ENCODE measurements at regions not wholly inside any gene's neighbourhood (a gene's known extent, or its start where the extent isn't known, plus 50 kb on each side); places are given as distances from the start of the nearest gene placed in this dataset.
"Not testable (repeated sequence)": the region's sequence is repeated elsewhere in the genome, so short reads cannot be mapped to it uniquely, and the experiment has no call there.

- no peak for DNase-seq
Measured at GRCh38 chr21:14753466-14754258, 207.5 kb upstream of the SAMSN1 start.

DNA sequence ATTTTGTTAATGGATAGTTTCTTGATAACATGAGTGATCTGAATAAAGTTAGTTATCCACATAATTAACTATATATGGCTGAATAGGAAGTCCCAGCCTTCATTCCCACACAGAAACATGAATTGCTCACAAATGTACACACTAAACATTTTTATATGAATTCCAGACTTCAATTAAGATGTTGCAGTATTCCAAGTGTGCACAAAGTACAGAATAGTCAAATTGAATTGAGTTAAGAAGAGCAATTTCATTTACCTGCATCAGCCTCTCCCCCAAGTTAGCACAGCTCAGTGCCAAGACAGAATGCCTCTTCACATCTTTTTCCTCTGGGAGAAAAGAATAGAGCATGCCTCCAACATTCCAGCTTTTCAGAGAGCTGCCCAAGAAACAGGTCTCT lies 207.0 kb upstream of the SAMSN1 start:
- no peak for DNase-seq

- DNase-seq, result no peak
Measured at GRCh38 chr21:14752345-14752909, 206.3 kb upstream of the SAMSN1 start.

DNA sequence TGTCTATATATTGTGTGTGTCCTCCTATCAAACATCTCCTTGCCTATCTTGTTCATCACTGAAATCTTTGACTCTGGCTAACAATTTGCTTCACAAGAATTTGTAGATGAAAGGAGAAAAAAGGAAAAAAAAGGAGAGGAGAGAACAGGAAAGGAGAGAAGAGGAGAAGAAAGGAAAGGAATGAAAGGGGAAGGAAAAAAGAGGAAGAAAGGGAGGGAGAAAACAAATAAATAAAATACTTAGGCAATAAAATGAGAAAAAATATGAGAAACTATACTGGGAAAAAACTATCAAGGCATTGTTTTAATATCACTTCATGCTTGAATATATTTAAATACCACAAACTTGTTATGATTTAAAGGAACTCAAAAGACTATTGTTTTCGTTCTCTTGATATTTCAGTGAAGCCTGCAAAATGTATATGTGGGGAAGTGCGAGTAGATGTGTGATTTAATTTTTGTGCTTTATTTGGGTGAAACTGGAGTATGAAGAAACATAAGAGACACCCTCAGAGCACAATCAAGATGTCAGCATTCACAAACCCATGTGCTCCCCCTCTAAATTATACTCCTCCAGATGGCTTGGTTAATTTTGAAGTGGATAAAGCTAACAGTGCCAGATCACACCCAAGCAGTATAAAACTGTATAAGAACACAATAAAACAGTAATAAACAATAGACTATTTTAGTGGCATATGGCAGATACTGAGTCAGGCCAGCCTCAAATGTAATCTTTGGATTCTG lies 205.7 kb upstream of the SAMSN1 start:
- DNase-seq, result no peak

DNA sequence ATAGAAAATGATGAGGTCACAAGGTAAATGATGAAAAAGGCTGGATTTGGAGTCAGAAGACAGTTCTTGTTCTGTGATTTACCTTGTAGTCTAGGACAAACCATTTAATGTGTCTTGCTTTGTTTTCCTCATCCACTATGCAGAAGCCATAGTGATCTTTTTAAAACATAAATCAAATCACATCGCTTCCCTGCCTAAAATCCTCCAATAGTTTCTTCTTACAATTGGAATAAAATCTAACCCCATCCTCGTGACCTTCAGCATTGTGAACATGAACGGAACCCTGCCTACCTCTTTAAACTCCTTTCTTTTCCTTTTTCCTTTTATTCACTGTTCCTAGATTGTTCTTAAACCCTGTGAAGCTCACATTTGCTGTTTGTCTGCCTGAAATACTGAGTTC lies 204.9 kb upstream of the SAMSN1 start:
- no peak for DNase-seq

DNA sequence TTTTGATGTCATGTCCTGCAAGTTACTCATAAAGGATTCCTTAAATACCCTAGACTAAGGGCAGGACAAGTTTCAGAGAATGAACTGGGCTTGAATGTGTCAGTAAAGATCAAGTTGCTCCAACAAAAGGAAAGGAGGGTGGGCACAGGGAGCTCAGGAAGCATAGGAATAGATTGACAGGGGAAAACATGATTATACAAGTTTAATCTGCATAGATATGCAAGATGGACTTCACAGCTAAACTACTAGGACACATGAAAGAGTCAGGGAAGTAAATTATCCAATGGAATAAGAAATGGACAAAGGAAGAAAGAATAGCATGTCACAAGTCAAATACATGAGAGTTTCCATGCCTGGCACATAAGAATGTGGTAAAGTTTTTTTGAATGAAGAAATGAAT lies 203.9 kb upstream of the SAMSN1 start:
- no peak for DNase-seq

DNA sequence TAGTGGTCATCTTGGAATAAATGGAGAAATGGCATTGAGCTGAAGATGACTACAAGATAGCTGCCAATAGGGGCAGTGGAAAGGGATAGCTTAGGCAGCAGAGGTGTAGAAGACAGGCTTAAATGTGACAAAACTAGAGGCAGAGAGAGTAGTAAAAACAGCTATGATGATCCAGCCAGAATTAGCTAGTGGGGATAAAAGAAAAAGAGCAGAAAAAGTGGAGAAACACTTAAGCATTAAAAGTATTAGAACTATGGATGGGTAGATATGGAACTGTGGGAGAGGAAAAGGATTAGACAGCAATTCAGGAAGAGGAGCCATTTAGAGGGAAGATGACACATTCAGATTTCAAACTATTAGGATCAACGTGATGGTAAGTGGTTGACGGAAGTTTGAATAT lies 202.5 kb upstream of the SAMSN1 start:
- DNase-seq, result no peak

DNA sequence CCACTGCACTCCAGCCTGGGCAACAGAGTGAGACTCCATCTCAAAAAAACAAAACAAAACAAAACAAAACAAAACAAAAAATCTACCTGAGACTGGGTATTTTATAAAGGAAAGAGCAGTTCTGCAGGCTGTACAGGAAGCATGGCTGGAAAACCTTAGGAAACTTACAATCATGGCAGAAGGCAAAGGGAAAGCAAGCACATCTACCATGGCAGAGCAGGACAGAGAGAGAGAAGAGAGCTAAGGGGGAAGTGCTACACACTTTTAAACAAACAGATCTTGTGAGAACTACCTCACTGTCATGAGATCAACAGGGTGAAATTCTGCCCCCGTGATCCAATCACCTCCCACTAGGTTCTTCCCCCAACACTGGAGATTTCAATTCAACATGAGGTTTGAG lies 198.3 kb upstream of the SAMSN1 start:
- no peak for DNase-seq

DNA sequence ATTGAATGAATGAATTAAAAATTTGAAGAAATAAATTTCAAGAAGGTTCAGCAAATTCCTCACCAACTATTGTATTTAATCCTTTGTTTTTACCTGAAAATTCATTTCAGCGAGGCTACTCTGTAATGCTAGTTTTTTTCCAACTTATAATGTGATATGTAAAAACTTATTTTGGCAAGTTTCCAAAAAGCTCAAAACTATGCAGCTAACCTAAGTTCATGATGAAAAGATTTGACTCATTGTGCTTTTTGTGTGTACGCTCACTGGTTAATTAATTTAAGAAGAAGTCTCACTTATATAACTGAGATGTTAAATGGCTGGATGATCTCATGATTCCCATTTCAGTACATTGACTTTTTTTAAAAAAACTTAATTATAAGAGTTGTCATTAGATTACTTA lies 196.0 kb upstream of the SAMSN1 start:
- no peak for DNase-seq

- DNase-seq, result no peak
Measured at GRCh38 chr21:14741256-14741655, 195.1 kb upstream of the SAMSN1 start.

GRCh38 chr21:14740692-14741091 lies 194.6 kb upstream of the SAMSN1 start:
- no peak for DNase-seq

DNA sequence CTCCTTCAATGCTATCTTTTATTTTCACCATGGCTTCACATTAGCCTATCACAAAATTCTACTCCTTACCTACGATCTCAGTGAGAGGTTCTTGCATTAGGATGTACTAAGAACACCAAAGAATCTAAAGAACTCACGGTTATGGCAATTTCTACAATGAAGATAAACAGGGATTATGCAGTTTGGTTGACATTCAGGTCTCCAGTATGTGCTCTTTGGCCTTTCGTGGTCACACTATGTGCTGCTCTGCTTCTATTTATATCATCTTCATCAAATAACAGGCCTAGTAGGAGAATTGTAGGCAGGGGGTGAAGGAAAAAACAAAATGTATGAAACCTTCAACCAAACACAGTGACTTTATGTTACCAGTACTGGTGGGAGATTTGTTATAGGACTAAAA lies 194.0 kb upstream of the SAMSN1 start:
- no peak for DNase-seq

DNA sequence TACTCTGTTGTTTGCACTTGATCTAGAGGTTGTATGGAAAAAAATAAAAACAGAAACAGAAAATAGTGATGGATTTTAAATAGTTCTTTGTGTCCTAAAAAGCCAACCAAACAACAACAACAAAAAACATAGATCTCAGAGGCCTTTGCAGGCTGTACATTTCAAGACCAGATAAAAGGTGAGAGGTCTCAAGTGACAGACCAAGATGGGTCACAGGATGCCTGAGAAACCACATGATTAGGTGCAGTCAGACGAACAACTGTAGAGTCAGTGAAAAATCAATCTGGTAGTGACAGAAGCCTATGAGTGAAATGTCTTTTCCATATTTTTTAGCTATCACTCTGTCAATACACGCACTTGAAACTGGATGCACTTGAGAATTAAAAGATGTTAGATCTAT lies 193.5 kb upstream of the SAMSN1 start:
- no peak for DNase-seq

DNA sequence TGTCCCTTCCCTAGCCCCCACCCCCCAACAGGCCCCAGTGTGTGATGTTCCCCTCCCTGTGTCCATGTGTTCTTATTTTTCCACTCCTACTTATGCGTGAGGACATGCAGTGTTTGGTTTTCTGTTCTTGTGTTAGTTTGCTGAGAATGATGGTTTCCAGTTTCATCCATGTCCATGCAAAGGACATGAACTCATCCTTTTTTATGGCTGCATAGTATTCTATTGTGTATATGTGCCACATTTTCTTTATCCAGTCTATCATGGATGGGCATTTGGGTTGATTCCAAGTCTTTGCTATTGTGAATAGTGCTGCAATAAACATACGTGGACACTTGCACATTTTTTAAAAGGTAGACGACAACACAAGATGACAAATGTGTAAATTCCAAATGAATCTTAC lies 192.5 kb upstream of the SAMSN1 start:
- not testable (repeated sequence) for DNase-seq

DNA sequence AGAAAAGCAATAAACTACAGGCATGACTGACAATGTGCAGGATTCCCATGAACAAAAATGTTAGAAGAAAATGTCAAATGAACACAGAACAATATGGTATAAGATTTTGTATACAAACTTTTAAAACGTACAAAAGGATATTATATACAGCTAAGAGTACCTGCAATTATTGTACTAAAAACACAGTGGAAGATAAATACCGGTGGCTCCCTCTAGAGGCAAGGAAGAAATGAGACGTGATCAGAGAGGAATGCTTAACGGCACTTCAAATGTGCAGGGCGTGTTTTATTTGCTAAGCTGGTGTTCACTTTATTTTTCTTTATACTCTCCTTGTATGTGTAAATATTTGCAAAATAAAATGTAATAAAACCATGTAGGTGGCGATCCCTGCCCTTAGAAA lies 191.8 kb upstream of the SAMSN1 start:
- DNase-seq, result peak; percentile 4

GRCh38 chr21:14737284-14737691 lies 191.2 kb upstream of the SAMSN1 start:
- no peak for DNase-seq

DNA sequence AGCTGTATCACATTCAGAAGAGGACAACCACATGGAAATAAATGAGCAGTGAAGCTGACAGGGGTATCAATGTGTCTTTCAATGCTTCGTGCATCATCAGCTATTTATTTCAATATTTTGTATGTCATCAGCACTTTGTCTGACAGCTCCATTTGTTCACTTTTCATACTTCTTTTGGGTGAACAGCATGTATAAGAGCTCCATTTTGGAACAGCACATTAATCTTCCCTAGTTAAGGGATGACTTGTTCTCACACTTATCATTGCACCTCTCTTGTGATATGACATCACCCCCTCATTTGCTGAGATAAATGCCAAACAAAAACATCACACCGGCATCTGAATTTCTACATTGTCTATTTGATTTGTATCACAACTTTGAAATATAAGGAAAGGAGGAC lies 190.6 kb upstream of the SAMSN1 start:
- DNase-seq, result no peak

DNA sequence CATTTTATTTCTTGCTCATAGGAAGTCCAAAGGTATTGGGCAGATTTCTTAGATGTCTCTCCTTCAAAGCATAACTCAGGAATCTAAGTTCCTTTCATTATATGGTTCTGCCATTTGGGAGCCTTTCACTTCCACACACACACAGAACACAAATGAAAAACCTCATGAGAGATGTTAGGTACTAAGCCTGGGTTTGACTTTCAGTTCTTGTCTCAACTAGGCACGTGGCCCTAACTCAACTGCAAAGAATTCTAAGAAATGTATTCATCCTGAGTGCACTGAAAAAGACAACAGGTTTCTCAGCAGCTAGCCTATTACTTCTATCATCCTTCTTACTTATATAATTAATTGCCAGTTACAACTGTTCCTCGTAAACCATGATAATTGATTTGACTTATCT lies 190.0 kb upstream of the SAMSN1 start:
- DNase-seq, result no peak

DNA sequence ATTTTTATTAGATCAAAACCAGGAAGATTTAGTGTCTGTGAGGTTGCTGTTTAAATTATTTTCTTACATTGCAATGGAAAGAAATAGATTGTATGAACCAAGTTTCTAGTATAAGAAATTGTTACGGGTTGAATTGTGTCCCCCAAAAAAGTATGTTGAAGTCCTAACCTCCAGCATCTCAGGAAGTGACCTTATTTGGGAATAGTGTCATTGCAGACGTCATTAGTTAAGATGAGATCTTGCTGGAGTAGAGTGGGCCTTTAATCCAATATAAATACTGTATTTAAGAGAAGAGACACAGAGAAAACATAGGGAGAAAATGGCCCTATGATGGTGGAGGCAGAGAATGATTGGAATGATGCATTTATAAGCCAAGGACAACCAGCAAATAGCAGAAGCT lies 188.7 kb upstream of the SAMSN1 start:
- DNase-seq, result no peak

- no peak for DNase-seq
Measured at GRCh38 chr21:14734191-14734590, 188.1 kb upstream of the SAMSN1 start.

DNA sequence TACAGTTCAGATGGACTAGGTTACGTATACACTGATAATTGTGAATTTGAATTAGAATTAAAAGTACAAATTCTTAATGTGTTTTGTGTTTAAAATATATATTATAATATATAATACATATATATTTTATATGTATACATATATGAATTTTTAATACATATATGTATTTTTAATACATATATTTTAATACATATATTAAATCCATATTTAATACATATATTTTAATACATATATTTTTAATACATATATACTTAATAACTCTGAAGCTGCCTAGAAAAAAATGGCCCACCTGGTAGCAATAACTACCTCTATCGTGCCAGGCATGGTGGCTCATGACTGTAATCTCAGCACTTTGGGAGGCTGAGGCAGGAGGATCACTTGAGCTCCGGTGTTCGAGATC lies 179.1 kb upstream of the SAMSN1 start:
- no peak for DNase-seq

- DNase-seq, result no peak
Measured at GRCh38 chr21:14722841-14723483, 176.8 kb upstream of the SAMSN1 start.

DNA sequence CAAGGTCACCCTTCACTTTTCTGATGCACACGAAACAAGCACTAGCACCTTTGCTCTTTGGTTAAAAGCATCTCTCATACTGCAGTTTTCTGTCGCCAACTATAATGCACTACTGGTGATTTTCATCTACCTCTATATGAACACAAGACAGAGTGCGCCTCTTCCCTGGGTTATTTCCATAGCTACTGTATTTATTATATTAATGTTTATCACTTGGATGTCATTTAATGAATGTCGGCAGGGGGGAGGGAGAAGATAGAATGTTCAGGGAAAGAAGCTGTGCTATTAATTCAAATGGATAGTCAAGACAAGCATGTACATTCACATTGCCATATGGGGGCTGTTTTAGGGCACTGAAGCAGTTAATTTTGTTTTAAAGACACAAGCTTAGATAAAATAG lies 174.1 kb upstream of the SAMSN1 start:
- no peak for DNase-seq

DNA sequence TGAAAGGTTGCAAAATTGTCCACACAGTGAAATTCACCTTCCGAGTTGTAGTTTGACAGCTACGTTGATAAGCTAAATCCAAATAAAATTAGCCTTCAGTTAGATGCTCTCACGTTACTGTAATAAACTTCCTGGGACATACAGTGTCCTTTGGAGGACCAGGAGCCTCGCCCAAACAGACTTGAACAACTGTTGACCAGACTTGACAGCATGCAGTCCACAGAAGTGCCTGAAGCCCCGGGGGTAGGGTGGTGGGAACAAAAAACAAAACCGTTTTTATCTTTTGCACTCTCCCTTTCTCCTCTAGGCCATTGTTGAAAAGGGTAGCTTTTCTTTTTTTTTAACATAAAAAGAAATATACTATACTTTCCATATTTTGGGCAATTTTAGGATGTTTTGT lies 172.8 kb upstream of the SAMSN1 start:
- no peak for DNase-seq

Data from fibroblast of skin of right quadriceps (primary cell).